Prostate gland (tissue), 2 donors: ENCODE measurements at regions not wholly inside any gene's neighbourhood (a gene's known extent, or its start where the extent isn't known, plus 50 kb on each side); places are given as distances from the start of the nearest gene placed in this dataset.
"Not testable (repeated sequence)": the region's sequence is repeated elsewhere in the genome, so short reads cannot be mapped to it uniquely, and the experiment has no call there.

ENCODE experiments used
- DNase-seq: peaks from one replicate; pipeline ENCODE4 v3.0.0-alpha.2; 2019; ENCODE audit warnings: low spot score
- H3K27ac ChIP-seq, 2 donors: fragments of 200-600 bp; sonication (generic); 2 replicates each; pipeline ENCODE4 v1.5.1; 2017 to 2019
- H3K27me3 ChIP-seq: fragments of 200-600 bp; sonication (generic); replicated peaks from 2 replicates; pipeline ENCODE4 v1.5.1; 2019; ENCODE audit not compliant: insufficient read depth
- H3K36me3 ChIP-seq, 2 donors: fragments of 200-600 bp; sonication (generic); 1 replicate in 1 of 2; 2 replicates in 1 of 2; pipeline versions ENCODE4 v1.5.1 to v1.8.1; 2017 to 2019
- H3K4me1 ChIP-seq: fragments of 200-600 bp; sonication (generic); replicated peaks from 2 replicates; pipeline ENCODE4 v1.5.1; 2019
- H3K4me3 ChIP-seq, 2 donors: fragments of 200-600 bp; sonication (generic); 2 replicates each; pipeline ENCODE4 v1.5.1; 2017 to 2019
- H3K9me3 ChIP-seq: fragments of 200-600 bp; sonication (generic); 2 replicates; pipeline ENCODE4 v1.5.1; 2017
- CTCF ChIP-seq, 4 experiments: fragments of 200-600 bp in 2 of 4; fragments of 450-650 bp in 2 of 4; sonication (generic) in 2 of 4; IDR thresholded peaks; 1 replicate in 3 of 4; 2 replicates in 1 of 4; pipeline ENCODE4 v1.5.1; 2016 to 2019; ENCODE audit warnings: antibody characterized with exemption in 4 of 4, mild to moderate bottlenecking in 2 of 4, moderate library complexity in 2 of 4
- POLR2A ChIP-seq: fragments of 450-650 bp; IDR thresholded peaks from one replicate; pipeline ENCODE4 v1.6.1; 2016; ENCODE audit warnings: antibody characterized with exemption, mild to moderate bottlenecking
- POLR2AphosphoS5 ChIP-seq: sonication (generic); formaldehyde crosslinking; IDR thresholded peaks from one replicate; pipeline ENCODE4 v1.6.1; 2017; ENCODE audit warnings: antibody characterized with exemption
- WGBS: methylation state at CpG from one replicate; pipeline ENCODE4 v1.1.5; 2018; 5-methylcytosine and 5-hydroxymethylcytosine counted together
- intact Hi-C: fragments of 100-400 bp; cut with DNase I; formaldehyde crosslinking; loops from one replicate; pipeline ENCODE4 v1.14.2; 2022

- H3K27me3 ChIP-seq = no peaks in the 10 kb centered on the region
- WGBS = 94% methylated on average over 3 of the region's 3 CpGs
- H3K36me3 ChIP-seq = no peaks in the 10 kb centered on the region
- no peaks in the 10 kb centered on the region for H3K9me3 ChIP-seq
- H3K27ac ChIP-seq = no peak overlapping the region
- H3K4me1 ChIP-seq = no peaks in the 10 kb centered on the region
- TF ChIP-seq POLR2A (no peak), CTCF (IDR thresholded peaks at IDR 0.05) (no peak), POLR2AphosphoS5 (no peak)
- H3K4me3 ChIP-seq = no peak overlapping the region
- intact Hi-C loops = no loop called here
- DNase-seq = no peak
Measured at GRCh38 chr10:22783807-22784206, 69.4 kb upstream of the PIP4K2A start.

- Histone ChIP-seq H3K27me3 (no peaks in the 10 kb centered on the region), H3K9me3 (no peaks in the 10 kb centered on the region), H3K4me1 (no peaks in the 10 kb centered on the region), H3K4me3 (no peak overlapping the region), H3K36me3 (no peaks in the 10 kb centered on the region), H3K27ac (no peak overlapping the region)
- intact Hi-C loops = no loop called here
- DNase-seq = no peak
- no peak for TF ChIP-seq POLR2A
- TF ChIP-seq CTCF (IDR thresholded peaks at IDR 0.05) = no peak
- no peak for TF ChIP-seq POLR2AphosphoS5
- 77% methylated on average over 5 of the region's 5 CpGs for WGBS
Measured at GRCh38 chr10:22780474-22780885, 66.1 kb upstream of the PIP4K2A start.

GRCh38 chr10:22779331-22780019 lies 65.1 kb upstream of the PIP4K2A start:
- no peaks in the 10 kb centered on the region for H3K27me3 ChIP-seq
- TF ChIP-seq POLR2AphosphoS5 (no peak), POLR2A (no peak), CTCF (IDR thresholded peaks at IDR 0.05) (no peak)
- 92% methylated on average over 4 of the region's 4 CpGs for WGBS
- no peak overlapping the region for H3K4me3 ChIP-seq
- no peaks in the 10 kb centered on the region for H3K9me3 ChIP-seq
- no peaks in the 10 kb centered on the region for H3K4me1 ChIP-seq
- no peak for DNase-seq
- H3K27ac ChIP-seq = no peak overlapping the region
- intact Hi-C loops = no loop called here
- H3K36me3 ChIP-seq = no peaks in the 10 kb centered on the region

GRCh38 chr10:22774102-22774501 lies 59.7 kb upstream of the PIP4K2A start:
- intact Hi-C loops = no loop called here
- H3K36me3 ChIP-seq = no peaks in the 10 kb centered on the region
- DNase-seq = no peak

GRCh38 chr10:22771631-22772030 lies 57.3 kb upstream of the PIP4K2A start:
- H3K36me3 ChIP-seq, intact Hi-C loops, H3K27ac ChIP-seq, H3K4me3 ChIP-seq, H3K9me3 ChIP-seq, H3K4me1 ChIP-seq, H3K27me3 ChIP-seq, DNase-seq: not testable (repeated sequence)
- WGBS = 96% methylated on average over 5 of the region's 5 CpGs

More at GRCh38 chr10:22774102-22774501, 59.7 kb upstream of the PIP4K2A start:
- TF ChIP-seq POLR2A (no peak), CTCF (IDR thresholded peaks at IDR 0.05) (no peak), POLR2AphosphoS5 (no peak)
- Histone ChIP-seq H3K9me3 (no peaks in the 10 kb centered on the region), H3K4me1 (no peaks in the 10 kb centered on the region), H3K27me3 (no peaks in the 10 kb centered on the region), H3K4me3 (no peak overlapping the region), H3K27ac (no peak overlapping the region)
- 95% methylated on average over 1 of the region's 1 CpG for WGBS
